ENCODE measurements at regions not wholly inside any gene's neighbourhood (a gene's known extent, or its start where the extent isn't known, plus 50 kb on each side); places are given as distances from the start of the nearest gene placed in this dataset.

DNA sequence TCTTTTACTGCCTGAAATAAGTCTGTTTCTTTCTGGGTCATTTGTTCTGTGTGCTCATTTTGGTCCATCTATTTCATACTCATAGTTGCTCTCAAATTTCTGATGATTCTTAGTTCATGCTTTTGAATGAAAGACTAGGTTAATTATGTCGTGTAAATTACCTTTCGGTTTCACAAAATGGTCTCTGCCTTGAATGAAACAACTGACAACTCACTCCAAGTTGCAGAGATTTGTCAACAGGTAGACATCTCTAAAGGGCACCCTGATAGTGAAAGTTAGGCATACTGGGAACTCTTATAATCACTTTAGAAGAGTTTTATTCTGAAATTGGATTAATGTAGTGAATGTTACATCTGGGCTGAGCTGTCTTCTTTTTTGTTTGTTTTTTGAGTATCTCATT lies 726.9 kb downstream of the PDHA2 start:
- TF ChIP-seq, protein P1, sequence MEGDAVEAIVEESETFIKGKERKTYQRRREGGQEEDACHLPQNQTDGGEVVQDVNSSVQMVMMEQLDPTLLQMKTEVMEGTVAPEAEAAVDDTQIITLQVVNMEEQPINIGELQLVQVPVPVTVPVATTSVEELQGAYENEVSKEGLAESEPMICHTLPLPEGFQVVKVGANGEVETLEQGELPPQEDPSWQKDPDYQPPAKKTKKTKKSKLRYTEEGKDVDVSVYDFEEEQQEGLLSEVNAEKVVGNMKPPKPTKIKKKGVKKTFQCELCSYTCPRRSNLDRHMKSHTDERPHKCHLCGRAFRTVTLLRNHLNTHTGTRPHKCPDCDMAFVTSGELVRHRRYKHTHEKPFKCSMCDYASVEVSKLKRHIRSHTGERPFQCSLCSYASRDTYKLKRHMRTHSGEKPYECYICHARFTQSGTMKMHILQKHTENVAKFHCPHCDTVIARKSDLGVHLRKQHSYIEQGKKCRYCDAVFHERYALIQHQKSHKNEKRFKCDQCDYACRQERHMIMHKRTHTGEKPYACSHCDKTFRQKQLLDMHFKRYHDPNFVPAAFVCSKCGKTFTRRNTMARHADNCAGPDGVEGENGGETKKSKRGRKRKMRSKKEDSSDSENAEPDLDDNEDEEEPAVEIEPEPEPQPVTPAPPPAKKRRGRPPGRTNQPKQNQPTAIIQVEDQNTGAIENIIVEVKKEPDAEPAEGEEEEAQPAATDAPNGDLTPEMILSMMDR (IDR thresholded peaks at IDR 0.05; ENCODE audit: low read length) = no peak
- no peak for TF ChIP-seq EZH2 (IDR thresholded peaks at IDR 0.05; ENCODE audit: borderline replicate concordance, low read length)
